Ramos (cell line): ENCODE measurements at regions not wholly inside any gene's neighbourhood (a gene's known extent, or its start where the extent isn't known, plus 50 kb on each side); places are given as distances from the start of the nearest gene placed in this dataset.

Source experiments
- in situ Hi-C: fragments of 300-500 bp; cut with MboI; formaldehyde crosslinking; loops from one replicate; pipeline ENCODE4 v1.14.3; 2022; ENCODE audit warnings: low sequenced_read_pairs; ENCODE audit not compliant: unreplicated experiment

GRCh38 chr6:164151161-164152120 lies 736.9 kb downstream of the QKI start:
- in situ Hi-C loops: no loop called here

- in situ Hi-C loops: no loop called here
These were observed 735.7 kb downstream of the QKI start for GRCh38 chr6:164150232-164150631.

- in situ Hi-C loops: no loop called here
These were observed 734.3 kb downstream of the QKI start for GRCh38 chr6:164148788-164149187.

GRCh38 chr6:164144316-164144715 lies 729.8 kb downstream of the QKI start:
- in situ Hi-C loops: no loop called here

GRCh38 chr6:164142322-164142721 lies 727.8 kb downstream of the QKI start:
- in situ Hi-C loops: no loop called here

- in situ Hi-C loops: no loop called here
These were observed 721.1 kb downstream of the QKI start for GRCh38 chr6:164135511-164136132.

GRCh38 chr6:164133095-164133494 lies 718.6 kb downstream of the QKI start:
- in situ Hi-C loops: no loop called here

GRCh38 chr6:164130585-164130984 lies 716.1 kb downstream of the QKI start:
- in situ Hi-C loops: no loop called here

GRCh38 chr6:164130151-164130550 lies 715.6 kb downstream of the QKI start:
- in situ Hi-C loops: no loop called here

GRCh38 chr6:164129218-164129617 lies 714.7 kb downstream of the QKI start:
- in situ Hi-C loops: no loop called here

- in situ Hi-C loops: no loop called here
These were observed 713.6 kb downstream of the QKI start for GRCh38 chr6:164128101-164128500.

- in situ Hi-C loops: no loop called here
These were observed 710.5 kb downstream of the QKI start for GRCh38 chr6:164124986-164125385.

- in situ Hi-C loops: no loop called here
These were observed 710.0 kb downstream of the QKI start for GRCh38 chr6:164124473-164124872.

- in situ Hi-C loops: no loop called here
These were observed 707.6 kb downstream of the QKI start for GRCh38 chr6:164122109-164122508.

GRCh38 chr6:164121527-164121926 lies 707.0 kb downstream of the QKI start:
- in situ Hi-C loops: no loop called here

GRCh38 chr6:164114651-164115050 lies 700.1 kb downstream of the QKI start:
- in situ Hi-C loops: no loop called here

GRCh38 chr6:164114051-164114450 lies 699.5 kb downstream of the QKI start:
- in situ Hi-C loops: no loop called here

- in situ Hi-C loops: no loop called here
These were observed 699.1 kb downstream of the QKI start for GRCh38 chr6:164113637-164114036.

- in situ Hi-C loops: no loop called here
These were observed 695.2 kb downstream of the QKI start for GRCh38 chr6:164109770-164110140.

GRCh38 chr6:164108869-164109769 lies 694.6 kb downstream of the QKI start:
- in situ Hi-C loops: no loop called here

GRCh38 chr6:164108092-164108491 lies 693.6 kb downstream of the QKI start:
- in situ Hi-C loops: no loop called here
